ENCODE measurements at regions not wholly inside any gene's neighbourhood (a gene's known extent, or its start where the extent isn't known, plus 50 kb on each side); places are given as distances from the start of the nearest gene placed in this dataset.
"Not testable (repeated sequence)": the region's sequence is repeated elsewhere in the genome, so short reads cannot be mapped to it uniquely, and the experiment has no call there.

DNA sequence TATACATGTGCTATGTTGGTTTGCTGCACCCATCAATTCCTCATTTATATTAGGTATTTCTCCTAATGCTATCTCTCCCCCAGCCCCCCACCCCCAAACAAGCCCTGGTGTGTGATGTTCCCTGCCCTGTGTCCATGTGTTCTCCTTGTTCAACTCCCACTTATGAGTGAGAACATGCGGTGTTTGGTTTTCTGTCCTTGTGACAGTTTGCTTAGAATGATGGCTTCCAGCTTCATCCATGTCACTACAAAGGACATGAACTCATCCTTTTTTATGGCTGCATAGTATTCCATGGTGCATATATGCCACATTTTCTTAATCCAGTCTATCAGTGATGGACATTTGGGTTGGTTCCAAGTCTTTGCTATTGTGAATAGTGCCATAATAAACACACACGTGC lies 68.4 kb upstream of the TOP3B start:
- TF ChIP-seq, protein P1, sequence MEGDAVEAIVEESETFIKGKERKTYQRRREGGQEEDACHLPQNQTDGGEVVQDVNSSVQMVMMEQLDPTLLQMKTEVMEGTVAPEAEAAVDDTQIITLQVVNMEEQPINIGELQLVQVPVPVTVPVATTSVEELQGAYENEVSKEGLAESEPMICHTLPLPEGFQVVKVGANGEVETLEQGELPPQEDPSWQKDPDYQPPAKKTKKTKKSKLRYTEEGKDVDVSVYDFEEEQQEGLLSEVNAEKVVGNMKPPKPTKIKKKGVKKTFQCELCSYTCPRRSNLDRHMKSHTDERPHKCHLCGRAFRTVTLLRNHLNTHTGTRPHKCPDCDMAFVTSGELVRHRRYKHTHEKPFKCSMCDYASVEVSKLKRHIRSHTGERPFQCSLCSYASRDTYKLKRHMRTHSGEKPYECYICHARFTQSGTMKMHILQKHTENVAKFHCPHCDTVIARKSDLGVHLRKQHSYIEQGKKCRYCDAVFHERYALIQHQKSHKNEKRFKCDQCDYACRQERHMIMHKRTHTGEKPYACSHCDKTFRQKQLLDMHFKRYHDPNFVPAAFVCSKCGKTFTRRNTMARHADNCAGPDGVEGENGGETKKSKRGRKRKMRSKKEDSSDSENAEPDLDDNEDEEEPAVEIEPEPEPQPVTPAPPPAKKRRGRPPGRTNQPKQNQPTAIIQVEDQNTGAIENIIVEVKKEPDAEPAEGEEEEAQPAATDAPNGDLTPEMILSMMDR (IDR thresholded peaks at IDR 0.05), result not testable (repeated sequence)
- not testable (repeated sequence) for TF ChIP-seq POLR2A (IDR thresholded peaks at IDR 0.05)

Measured in vagina (tissue), 2 donors.